ENCODE measurements at regions not wholly inside any gene's neighbourhood (a gene's known extent, or its start where the extent isn't known, plus 50 kb on each side); places are given as distances from the start of the nearest gene placed in this dataset.

- no peak overlapping the region for H3K4me3 ChIP-seq (ENCODE audit: low read length)
- TF ChIP-seq, protein P1, sequence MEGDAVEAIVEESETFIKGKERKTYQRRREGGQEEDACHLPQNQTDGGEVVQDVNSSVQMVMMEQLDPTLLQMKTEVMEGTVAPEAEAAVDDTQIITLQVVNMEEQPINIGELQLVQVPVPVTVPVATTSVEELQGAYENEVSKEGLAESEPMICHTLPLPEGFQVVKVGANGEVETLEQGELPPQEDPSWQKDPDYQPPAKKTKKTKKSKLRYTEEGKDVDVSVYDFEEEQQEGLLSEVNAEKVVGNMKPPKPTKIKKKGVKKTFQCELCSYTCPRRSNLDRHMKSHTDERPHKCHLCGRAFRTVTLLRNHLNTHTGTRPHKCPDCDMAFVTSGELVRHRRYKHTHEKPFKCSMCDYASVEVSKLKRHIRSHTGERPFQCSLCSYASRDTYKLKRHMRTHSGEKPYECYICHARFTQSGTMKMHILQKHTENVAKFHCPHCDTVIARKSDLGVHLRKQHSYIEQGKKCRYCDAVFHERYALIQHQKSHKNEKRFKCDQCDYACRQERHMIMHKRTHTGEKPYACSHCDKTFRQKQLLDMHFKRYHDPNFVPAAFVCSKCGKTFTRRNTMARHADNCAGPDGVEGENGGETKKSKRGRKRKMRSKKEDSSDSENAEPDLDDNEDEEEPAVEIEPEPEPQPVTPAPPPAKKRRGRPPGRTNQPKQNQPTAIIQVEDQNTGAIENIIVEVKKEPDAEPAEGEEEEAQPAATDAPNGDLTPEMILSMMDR (conservative IDR thresholded peaks at IDR 0.05; ENCODE audit: low read length): no peak
- no peak for DNase-seq (ENCODE audit: low read depth)
Observed at GRCh38 chr2:145256551-145256950, 736.6 kb upstream of the ZEB2 start.

GRCh38 chr2:145254291-145254690 is 734.4 kb upstream of the ZEB2 start:
- H3K4me3 ChIP-seq (ENCODE audit: low read length): no peak overlapping the region
- TF ChIP-seq, protein P1 (conservative IDR thresholded peaks at IDR 0.05; ENCODE audit: low read length): no peak
- DNase-seq (ENCODE audit: low read depth): no peak

DNA sequence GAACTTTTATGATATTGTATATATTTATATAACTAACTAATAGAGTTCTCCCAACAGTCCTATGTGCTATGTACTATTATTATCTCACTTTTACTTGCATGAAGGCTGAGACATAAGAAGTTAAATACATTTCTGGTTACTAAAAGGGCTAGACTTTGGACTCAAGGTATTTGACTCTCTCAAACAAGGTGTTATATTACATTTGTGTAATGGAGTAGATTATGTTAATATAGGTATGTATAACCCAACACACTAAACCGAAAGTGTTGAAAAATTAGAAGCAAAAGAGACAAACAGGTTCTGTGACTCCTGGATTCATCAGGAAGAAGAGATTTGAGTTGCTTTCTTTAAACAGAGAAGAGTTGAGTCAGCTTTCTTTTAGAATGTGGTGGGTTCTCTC is 733.6 kb upstream of the ZEB2 start:
- no peak overlapping the region for H3K4me3 ChIP-seq (ENCODE audit: low read length)
- no peak for DNase-seq (ENCODE audit: low read depth)
- TF ChIP-seq, protein P1 (conservative IDR thresholded peaks at IDR 0.05; ENCODE audit: low read length): no peak

DNA sequence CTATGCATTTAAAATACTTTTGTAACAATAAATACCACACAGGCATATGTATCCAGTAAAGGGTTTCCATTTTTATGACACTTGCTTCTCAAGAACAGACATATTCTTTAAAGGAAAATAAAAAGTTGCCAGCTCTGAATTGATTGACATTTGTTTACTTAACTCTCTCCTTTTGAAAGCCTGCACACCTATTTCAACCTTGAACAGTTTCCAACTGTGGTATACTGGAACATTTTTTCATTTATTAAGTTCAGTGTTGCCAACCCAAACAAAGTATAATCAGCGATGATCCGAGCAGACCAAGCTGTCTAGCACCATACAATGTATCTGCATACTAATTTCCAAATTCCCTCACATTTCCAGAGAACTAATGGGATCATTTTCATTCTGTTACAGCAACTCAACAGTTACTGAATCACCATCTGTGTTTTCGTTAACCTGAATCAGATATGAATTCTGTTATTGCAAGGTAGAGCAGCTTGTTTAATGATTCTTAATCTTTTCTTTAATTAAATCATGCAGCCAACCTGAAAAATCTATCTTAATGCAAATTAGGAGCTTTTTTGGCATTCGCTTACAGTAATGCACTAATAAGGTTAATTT is 725.5 kb upstream of the ZEB2 start:
- TF ChIP-seq, protein P1 (conservative IDR thresholded peaks at IDR 0.05; ENCODE audit: low read length): no peak
- H3K4me3 ChIP-seq (ENCODE audit: low read length): no peak overlapping the region
- no peak for DNase-seq (ENCODE audit: low read depth)

DNA sequence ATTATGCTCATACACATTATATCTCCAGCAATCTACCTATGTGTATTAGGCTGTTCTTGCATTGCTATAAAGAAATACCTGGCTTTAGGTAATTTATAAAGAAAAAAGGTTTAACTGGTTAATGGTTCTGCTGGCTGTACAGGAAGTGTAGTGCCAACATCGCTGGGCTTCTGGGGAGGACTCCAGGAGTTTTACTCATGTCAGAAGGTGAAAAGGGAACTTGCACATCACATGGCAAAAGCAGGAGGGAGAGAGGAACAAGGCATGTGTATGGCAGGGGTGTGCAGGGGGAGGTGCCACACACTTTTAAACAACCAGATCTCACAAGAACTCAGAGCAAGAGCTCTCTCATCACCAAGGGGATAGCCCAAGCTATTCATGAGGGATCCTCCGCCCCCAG is 715.4 kb upstream of the ZEB2 start:
- DNase-seq (ENCODE audit: low read depth): no peak
- no peak overlapping the region for H3K4me3 ChIP-seq (ENCODE audit: low read length)
- TF ChIP-seq, protein P1 (conservative IDR thresholded peaks at IDR 0.05; ENCODE audit: low read length): no peak

DNA sequence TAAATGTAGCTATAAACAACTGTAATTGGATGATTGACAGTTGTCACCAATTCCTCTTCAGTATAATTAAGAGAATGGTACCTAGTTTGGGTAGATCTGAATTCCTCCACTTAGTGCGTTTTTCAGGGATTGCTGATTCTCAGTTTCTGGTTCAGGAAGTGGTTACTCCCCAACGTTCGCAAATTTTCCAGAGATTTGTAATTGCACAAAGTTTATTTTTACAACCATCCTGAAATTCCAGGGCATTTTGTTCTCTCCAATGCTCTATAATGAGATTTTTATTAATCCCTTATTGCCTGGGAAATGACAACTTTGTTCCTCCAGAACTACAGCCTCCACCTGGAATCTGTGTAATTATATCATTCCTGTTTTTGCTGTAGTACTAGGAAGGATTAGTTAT is 710.6 kb upstream of the ZEB2 start:
- TF ChIP-seq, protein P1 (conservative IDR thresholded peaks at IDR 0.05; ENCODE audit: low read length): no peak
- DNase-seq (ENCODE audit: low read depth): peak; percentile 44
- no peak overlapping the region for H3K4me3 ChIP-seq (ENCODE audit: low read length)

- H3K4me3 ChIP-seq (ENCODE audit: low read length): no peak overlapping the region
- DNase-seq (ENCODE audit: low read depth): peak; percentile 17
- TF ChIP-seq, protein P1 (conservative IDR thresholded peaks at IDR 0.05; ENCODE audit: low read length): no peak
Observed at GRCh38 chr2:145228506-145228905, 708.6 kb upstream of the ZEB2 start.
